NCI-H748 (cell line): ENCODE measurements at regions not wholly inside any gene's neighbourhood (a gene's known extent, or its start where the extent isn't known, plus 50 kb on each side); places are given as distances from the start of the nearest gene placed in this dataset.

Source experiments
- DNase-seq: peaks from one replicate; lab custom pipeline; 2025; ENCODE audit not compliant: unreplicated experiment; lab: John Stamatoyannopoulos, UW

DNA sequence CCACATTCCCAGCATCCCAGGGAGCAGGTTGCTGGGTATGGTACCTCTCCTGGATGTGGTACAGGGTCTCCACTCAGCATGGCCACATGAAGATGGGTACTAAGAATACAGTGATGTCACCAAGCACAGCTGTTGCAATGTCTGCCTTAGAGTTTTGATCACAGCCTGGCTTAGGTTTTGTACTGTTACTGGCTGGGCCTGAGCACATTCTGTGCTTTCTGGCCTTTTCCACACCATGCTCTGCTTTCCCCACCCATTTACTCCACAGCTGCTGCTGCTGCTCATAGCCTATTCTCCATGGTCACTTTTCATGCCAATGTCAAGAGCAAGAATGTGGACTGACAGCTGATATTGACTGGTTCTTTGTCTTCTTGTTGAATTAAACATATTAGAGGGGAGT, 481.9 kb downstream of the ARHGEF28 start:
- DNase-seq: no peak

DNA sequence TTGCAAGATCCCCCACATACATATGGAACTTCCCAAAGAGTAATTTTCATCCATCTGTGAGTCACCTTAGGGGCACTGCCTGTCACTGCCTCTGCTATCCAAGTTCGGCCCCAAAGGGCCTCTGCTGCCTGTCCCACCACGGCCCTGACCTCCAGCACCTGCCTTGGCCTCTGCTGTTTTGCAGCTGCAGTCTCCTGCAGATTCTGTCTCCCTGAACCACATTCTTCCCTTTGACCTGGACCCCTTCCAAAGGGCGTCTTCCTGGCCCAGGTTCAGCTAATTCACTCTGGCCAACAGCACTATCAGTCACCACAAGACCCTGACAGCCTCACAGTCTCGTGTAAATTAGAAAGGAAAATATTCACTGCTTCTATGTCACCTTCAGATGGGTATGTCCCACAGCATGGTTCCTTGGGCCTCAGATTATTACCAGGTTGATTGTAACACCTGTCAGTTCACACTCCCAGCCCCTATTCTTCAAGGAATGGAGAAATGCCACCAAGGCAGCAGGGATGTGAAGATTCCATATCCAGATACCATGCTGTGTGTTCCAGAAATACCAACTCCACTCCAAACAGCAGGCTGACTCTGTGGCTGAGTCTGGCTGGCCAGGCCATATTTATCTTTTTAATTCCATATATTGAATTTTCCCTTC, 479.3 kb downstream of the ARHGEF28 start:
- no peak for DNase-seq

DNA sequence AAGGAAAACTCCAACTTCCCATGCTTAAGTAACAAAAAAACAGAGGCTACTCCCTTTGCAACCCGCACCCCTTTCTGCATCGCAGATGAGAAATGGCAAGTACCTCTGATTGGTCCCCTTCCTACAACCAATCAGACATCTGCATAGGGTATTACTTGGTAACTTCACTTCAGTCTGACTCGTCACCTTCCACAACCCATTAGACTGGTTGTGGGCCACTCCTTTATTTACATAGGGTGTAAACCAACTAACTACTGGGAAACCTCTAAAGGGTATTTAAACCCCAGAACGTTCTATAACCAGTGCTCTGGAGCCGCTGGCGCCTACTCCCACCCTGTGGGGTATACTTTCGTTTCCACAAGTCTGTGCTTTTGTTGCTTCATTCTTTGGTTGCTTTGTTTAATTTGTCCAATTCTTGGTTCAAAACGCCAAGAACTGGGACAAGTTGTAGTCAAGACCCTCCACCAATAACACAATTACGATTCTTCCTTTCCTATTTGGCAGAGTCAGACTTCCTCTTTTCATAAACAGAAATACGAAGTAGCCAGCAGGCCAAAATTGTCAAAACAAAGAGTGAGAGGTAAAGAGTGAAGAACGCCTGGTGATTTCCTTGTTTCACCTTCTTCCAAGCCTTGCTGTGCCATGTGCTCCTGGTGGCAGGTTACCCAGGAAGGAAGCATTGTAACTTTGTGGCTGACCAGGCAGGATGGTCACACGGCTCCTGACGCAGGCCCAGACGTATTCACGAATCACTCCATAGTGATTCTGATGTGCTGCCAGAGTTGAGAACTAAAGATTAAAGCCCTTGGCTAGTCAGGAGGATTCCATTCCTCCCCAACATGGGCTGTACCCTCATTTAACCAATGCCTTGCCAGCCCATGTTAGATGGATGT, 477.4 kb downstream of the ARHGEF28 start:
- DNase-seq: peak; percentile 27

DNA sequence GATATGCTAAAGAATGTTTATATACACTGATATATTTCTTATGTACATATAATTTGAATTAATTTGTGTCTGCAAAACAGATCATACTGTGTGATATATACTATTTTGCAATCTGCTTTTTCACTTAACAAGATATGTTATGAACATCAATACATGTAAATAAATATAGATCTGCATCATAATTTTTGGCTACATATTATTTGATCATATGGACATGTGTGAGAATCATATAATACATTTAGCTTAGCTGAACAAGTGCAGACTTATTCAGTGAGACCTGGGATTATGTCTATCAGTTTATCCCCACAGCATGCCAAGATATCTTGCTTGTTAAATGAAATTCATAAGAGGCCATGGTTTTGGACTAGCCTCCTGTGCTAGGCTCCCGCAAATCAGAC, 474.3 kb downstream of the ARHGEF28 start:
- no peak for DNase-seq

DNA sequence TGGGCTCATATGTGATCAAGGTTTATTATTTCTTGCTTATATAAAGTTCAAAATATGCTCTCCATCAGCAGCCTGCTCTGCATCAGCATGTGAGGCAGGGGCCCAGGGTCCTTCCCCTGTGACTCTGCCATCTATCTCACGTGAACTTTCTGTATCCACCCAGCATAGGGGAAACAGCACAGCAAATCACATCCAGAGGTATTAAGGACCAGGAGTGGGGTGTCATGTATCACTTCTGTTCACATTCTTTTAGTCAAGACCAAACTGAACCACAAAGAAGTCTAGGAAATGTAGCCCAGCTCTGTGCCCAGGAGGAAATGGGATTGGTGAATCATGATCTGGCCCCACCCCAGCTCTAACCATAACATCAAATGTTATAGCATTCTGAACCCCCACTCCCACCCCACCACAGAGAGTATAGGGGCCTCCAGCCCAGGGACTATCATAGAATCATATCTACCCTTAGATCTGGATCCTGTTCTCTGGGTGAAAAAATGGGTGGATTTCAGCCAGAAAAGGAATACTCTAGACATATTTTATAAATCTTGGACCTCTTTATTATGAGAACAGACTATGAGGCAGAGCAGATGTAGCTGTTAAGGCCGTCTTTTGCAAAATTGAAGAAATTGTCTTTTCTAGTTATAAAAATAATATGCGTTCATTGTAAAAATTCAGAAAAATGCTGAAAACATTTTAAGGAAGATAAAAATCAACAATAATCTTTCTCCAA, 473.7 kb downstream of the ARHGEF28 start:
- no peak for DNase-seq

DNA sequence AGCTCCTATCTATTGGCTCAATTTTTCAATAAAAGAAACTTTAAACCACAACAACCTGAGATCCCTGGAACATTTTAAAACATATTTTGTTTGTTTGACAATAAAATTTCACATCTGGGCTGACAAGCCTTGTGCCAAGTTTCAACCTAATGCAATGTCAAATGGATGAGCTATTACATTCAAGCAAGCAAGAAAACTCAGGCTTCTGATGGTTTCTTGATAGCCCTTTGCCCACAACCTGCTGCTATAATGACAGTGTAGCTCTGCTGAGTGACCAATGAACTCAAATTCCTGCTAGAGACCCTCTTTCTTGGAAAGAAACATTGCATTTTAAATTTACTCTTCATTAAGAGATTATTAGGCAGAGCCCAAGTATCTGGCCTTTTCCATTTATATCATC, 472.9 kb downstream of the ARHGEF28 start:
- no peak for DNase-seq

DNA sequence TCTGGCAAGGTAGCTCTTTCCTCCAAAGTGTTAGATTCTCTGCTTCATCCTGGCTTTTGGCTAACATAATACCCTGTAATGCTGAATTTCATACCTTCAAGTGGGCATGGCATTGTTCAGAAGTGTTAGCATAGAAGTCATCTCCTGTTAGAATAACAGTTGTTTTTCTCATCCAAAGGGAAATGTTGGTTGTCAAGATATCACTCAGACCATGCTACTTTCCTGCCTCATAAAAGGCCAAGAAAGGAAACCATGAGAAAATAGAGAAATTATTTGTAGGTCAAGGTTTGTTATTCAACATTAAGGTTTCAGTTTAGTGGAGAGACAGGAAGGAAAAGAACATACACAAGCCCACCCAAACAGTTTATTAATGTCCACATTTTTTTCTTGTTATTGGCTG, 472.5 kb downstream of the ARHGEF28 start:
- DNase-seq: no peak

DNA sequence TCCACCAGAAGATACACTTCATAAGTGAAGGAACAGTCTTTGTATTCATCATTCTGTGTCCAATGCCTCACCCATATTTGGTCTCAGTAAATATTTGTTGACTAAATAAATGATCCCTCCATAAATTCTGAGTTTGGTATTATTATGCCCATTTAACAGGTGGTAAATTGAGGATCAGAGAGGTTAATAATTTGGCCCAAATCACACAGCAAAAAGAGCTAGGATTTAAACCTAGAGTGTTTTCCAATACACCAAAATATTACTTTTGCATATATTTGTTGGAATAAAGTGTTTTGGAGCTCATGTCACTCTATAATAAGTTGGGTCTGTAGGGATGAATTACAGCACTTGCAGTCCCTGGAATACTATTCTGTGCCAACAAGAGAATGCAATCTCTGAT, 470.3 kb downstream of the ARHGEF28 start:
- DNase-seq: no peak

DNA sequence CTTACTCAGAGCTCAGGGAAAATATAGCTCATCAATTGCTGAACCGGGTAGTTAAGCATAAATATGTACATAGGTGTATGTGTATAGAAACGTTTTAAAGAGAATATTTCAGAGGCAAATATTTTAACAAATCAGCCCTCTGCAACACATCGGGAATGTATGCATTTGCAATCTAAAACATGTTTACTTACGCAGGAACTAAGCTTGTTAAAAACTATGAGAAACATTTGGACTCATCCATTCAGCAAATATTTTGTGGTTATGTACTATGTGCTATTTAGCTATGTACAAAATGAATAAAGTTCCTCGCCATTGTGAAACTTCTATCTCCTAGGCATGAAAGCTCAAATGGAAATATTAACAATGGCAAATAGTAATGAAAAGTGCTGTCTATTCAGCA, 469.9 kb downstream of the ARHGEF28 start:
- DNase-seq: no peak

DNA sequence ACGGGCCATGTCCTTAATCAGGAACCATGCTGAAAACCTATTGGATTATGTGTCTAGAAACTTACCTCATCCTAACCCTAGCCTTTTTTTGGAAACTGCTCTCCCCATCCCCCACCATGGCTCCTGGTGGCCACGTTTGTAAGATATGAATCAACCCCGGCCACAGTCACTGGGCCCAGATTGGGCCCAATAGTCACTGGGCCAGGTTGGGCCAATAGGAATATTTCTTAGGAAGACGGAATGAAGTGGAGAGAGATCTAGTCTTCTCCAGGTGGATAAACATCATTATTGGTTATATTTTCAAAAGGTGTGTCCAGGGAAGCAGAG, 468.7 kb downstream of the ARHGEF28 start:
- DNase-seq: no peak

DNA sequence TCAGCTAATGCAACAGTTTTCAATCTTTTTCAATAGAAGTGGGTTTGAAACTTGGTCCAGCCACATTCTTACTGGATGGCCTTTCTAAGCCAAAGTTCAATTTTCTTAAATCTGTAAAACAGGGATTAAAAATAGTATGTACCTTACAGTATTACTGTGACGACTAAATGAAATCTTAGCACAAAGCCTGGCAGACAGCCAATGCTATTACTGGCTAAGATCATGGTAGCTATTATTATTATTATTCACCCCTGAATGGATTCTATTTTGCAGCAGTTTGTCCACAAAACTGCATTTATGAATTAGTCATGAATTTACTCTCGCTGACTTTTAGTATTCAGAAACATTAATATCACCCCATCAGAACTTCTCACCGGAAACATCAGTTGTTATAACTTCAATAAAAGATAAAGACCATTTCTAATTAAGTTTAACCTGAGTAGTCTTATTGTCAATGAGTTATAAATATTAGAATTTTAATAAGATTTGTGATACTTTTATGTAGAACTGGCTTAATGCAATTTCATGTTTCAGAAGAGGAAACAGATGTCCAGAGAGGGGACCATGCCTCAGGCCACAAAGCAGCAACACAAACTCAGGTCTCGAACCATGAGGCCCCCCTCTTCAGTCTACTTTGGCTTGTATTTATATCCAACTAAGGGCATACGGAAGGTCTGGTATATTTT, 468.2 kb downstream of the ARHGEF28 start:
- no peak for DNase-seq

DNA sequence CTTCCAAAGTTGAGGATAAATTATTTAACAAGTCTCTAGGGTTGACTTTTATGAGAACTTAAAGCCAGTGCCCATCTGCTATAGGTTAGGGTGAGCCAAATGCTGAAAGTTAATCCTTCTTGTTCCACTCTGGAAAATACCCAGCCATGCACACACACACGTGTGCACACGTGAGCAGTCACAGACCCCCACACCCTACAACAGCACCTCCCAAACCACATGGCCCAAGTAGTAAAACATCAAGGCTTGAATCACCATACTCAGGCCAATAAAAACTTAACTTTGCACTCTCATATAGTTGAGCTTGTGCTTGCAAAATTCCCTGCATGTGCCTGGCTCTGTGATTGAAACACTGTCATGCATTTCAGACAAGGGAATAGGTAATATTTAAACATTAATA, 467.6 kb downstream of the ARHGEF28 start:
- DNase-seq: no peak

DNA sequence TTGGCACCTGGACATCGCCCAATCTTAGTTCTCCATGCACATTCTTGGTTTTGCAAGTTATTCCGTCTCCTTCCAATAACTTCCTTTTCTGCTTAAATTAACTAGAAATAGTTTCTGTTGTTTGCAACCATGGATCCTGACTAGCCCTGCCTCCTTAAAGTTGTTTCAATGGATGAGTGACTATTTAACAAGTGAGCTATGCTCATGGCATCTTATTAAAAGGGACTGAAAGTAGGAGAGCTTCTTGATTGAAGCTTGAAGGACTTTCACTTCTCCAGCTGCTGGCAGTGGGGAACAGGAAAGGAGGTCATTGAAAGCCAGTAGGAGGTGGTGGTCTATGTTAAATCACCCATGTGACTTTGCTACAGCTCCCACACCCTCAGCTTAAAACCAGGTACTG, 466.8 kb downstream of the ARHGEF28 start:
- DNase-seq: no peak

DNA sequence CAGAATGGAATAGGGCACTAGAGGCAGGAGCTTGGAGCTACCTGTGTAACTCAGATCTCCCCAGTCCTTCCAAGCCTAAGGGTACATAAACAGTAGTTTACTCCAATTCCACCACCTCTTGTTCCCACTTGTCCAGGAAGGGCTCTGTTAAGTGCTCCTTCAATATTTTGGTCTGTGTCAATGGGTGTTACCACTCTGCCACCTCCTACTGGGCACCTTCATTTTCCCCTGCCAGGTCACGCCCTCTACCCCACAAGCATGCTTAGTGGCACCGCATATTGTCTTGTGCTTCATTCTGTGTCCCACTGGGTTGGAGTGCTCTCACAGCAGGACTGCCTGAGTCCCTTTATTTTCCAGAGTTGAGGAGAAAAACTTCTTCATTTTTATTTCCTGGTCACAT, 459.8 kb downstream of the ARHGEF28 start:
- DNase-seq: peak; percentile 24

DNA sequence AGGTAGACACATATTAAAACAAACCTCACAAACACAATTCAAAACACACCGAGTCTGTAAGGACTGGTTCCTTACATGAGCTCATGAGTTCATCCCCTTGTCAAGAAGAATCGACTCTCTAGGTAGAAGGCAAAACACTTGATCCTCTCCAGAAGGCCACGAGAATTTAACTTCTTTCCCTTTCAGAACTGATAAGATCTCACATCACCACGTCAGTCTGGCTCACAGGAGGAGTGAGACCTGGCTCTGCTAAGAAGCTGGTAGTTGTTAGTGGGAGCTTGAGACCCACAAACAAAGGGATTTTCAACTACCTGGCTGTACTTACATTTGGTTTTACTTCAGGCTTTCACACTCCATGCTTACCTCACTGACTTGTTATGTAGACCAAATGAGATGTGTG, 459.2 kb downstream of the ARHGEF28 start:
- DNase-seq: no peak

DNA sequence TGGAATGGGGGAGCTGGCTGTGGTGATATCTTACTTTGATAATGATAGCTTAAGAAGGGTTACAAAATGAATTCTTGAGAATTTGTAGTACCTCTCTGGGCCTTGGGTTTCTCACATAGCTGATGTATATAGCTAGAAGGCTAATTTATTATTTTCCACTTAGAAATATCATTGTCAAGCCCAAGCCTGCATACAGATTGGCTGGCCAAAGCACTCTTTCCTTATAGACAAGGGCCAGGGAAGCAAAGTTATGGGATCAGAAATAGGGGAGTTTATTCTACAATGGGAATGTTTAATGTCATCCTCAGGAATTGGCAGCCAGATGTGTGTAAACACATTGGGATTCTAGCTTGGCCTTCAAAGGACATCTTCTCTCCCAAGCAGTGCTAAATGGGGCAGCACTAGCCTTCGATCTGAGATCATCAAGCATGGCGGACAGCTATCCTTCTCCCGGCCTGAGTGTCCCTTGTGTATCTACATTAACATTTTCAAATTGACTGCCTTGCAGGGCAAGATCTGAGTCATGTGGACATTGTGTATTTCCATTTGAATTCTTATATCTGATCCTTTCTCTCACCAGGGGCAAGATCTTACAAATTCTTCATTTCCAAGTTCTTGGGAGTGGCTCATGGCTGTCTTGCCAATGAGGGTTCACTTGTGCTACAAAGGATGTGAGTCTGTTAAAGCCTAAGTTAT, 457.2 kb downstream of the ARHGEF28 start:
- no peak for DNase-seq

DNA sequence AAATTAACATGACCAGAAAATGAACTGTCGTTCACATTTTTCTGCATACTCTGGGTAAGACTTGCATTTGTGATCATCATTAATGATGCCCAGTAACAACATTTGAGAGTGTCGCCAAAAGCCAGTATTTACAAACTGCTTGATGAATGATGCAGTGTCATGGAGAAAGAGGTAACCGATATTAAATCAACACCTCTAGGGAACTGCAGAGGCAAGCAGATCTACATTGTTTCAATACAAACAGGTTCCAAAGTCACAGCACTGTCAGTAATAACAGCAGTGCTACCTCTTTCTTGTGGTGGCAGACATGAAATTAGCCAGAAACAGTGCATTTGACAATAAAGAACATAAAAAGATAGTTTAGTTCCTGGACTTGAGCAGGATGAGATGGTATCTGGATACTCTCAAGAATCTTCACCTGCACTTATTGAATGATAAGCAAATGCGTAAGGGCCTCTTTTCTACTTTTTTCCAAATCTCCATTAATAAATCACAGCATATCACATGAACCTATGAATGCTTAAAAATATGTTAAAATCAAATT, 456.6 kb downstream of the ARHGEF28 start:
- DNase-seq: peak; percentile 70

DNA sequence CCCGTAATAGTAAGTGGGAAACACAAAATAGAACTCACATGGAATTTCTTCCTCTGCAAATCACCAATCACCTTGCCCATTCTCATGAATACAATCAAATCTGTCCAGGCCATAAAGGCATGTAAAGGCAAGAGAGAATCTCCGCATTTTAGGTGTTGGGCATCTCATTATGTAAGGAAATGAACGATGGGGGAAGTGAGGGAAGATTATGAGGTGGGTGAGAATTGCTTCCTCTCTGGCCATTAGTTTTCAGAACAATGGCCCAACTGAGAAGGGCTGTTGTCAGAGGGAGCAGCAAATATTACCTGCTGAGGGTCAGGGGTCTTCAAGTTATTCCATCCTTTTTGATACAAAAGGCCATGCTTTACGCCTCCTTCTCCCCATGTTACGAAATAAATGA, 455.1 kb downstream of the ARHGEF28 start:
- DNase-seq: peak; percentile 21

DNA sequence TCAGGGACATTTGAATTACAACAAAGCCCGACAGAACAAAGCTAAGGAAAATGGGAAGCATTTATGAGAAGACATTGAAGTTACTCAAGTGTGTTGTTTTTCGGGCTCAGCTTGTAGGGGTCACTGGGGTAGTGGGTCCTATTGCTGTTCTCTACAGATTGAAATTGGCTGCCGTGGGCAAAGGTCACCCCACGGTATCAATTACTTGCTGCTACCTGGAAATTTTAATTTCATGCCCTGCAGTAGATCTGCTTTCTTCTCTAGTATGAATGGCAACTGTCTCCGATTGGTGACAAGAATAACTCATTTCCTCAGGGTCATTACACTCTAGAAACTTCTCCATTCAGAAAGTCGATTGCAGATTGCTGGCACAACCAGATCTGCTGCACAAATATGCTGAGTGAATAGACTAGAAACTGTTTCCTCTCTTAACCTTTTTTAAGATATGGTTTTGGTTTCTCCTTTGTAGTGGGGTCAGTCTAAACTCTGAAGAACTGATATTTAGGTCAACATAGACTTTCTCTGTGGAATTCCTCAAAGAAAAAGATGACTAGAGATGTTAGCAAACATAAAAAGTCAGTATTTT, 454.1 kb downstream of the ARHGEF28 start:
- DNase-seq: no peak
